HG02678 (cell line): ENCODE measurements at regions not wholly inside any gene's neighbourhood (a gene's known extent, or its start where the extent isn't known, plus 50 kb on each side); places are given as distances from the start of the nearest gene placed in this dataset.

Experiments used
- ATAC-seq: cut with Tn5 transposase; IDR thresholded peaks from one replicate; pipeline ENCODE4 v1.9.1; 2021; ENCODE audit warnings: mild to moderate bottlenecking, moderate library complexity; ENCODE audit not compliant: unreplicated experiment

- no peak for ATAC-seq
Measured at GRCh38 chr4:189062047-189062820, 878.4 kb upstream of the FRG1 start.

GRCh38 chr4:189069772-189070171, 870.9 kb upstream of the FRG1 start:
- no peak for ATAC-seq

GRCh38 chr4:189071241-189071640, 869.4 kb upstream of the FRG1 start:
- ATAC-seq, result no peak

GRCh38 chr4:189073739-189074138, 866.9 kb upstream of the FRG1 start:
- ATAC-seq, result no peak

- no peak for ATAC-seq
Measured at GRCh38 chr4:189081826-189082225, 858.8 kb upstream of the FRG1 start.

- no peak for ATAC-seq
Measured at GRCh38 chr4:189083769-189084168, 856.9 kb upstream of the FRG1 start.

GRCh38 chr4:189084671-189085070, 856.0 kb upstream of the FRG1 start:
- no peak for ATAC-seq

- ATAC-seq, result no peak
Measured at GRCh38 chr4:189087971-189088370, 852.7 kb upstream of the FRG1 start.

- ATAC-seq, result no peak
Measured at GRCh38 chr4:189088780-189089179, 851.9 kb upstream of the FRG1 start.

GRCh38 chr4:189090174-189090814, 850.4 kb upstream of the FRG1 start:
- no peak for ATAC-seq

GRCh38 chr4:189092581-189092980, 848.1 kb upstream of the FRG1 start:
- no peak for ATAC-seq

- ATAC-seq, result no peak
Measured at GRCh38 chr4:189096108-189096507, 844.6 kb upstream of the FRG1 start.

GRCh38 chr4:189096717-189097116, 844.0 kb upstream of the FRG1 start:
- ATAC-seq, result no peak

- no peak for ATAC-seq
Measured at GRCh38 chr4:189098932-189099696, 841.6 kb upstream of the FRG1 start.

GRCh38 chr4:189113389-189113888, 827.2 kb upstream of the FRG1 start:
- ATAC-seq, result no peak

- ATAC-seq, result no peak
Measured at GRCh38 chr4:189117426-189117825, 823.2 kb upstream of the FRG1 start.

- no peak for ATAC-seq
Measured at GRCh38 chr4:189121336-189121735, 819.3 kb upstream of the FRG1 start.

- no peak for ATAC-seq
Measured at GRCh38 chr4:189124149-189124758, 816.4 kb upstream of the FRG1 start.

- no peak for ATAC-seq
Measured at GRCh38 chr4:189124791-189125190, 815.9 kb upstream of the FRG1 start.

GRCh38 chr4:189126040-189126439, 814.6 kb upstream of the FRG1 start:
- ATAC-seq, result no peak

GRCh38 chr4:189128341-189128740, 812.3 kb upstream of the FRG1 start:
- ATAC-seq, result no peak
